ENCODE measurements at regions not wholly inside any gene's neighbourhood (a gene's known extent, or its start where the extent isn't known, plus 50 kb on each side); places are given as distances from the start of the nearest gene placed in this dataset.
A peak's percentile ranks its signal among the peaks of the same experiment; 100 is the strongest.

DNA sequence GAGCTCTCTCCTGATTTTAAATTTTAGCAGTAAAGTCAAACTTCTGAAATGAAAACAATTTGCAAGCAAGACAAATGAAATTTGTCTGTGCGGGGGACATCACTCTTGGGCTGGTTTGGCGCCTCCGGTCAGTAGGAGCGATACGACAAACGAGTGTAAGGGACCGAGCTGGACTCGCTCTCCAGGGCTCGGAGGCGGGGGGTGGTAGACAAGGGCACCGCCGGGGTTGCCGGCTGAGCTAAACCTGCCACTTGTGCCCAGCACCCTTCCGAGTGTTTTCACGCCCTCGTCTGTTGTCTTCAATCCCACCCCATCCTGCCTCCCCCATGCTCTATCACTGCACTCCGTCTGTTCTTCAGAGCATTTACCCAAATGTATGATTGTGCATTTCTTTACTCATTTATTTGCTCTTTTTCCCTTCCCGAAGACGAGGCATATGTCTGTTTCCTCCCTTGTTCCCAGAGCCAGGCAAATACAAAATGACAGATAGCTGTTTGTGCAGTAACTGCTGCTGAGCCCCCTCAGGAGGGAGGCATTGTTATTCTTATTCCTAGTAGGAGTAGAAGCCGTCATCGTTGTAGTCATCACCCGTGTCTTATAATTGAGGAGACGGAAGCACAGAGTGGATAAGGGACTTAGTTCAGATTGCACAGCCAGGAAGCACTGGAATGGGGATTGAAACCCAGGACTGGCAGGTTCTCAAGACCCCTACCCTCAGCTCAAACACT is 62.8 kb upstream of the APCDD1L start:
- peaks cover 37% of the 10 kb centered on the region for H3K27me3 Mint-ChIP-seq (ENCODE audit: low read depth, poor library complexity)

DNA sequence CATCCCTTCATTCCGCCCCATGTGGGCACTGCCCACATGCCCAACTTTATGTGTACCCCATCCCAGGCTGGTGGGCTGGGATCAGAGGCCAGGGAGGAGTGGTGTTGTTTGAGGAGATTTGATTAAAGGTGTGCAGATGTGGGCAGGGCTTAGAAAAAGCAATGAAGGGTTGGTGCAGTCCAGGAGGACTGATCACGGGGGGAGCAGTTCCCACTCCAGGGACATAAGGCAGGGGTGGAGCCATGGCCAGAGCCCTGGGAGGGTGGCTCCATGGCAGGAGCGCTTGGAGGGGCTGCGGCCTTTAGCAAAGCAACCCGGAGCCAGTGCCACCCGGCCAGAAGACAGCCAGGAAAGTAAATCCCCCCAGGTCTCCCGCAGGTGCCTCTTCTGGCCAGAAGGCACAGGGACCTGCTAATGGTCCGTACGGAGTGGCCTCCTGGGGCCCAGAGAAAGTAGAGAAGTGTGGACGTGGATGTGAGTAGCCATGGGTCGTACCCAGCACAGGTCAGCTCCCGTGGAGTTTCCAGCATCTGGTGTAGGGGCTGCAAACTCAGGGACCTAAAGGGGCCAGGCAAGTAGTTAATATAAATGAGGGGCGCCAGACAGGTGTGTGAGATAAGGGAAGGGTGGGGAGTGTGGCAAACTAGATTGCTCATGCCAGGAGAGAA is 62.1 kb upstream of the APCDD1L start:
- H3K27me3 Mint-ChIP-seq (ENCODE audit: low read depth, poor library complexity): peaks cover 30% of the 10 kb centered on the region
- TF ChIP-seq, protein P1, sequence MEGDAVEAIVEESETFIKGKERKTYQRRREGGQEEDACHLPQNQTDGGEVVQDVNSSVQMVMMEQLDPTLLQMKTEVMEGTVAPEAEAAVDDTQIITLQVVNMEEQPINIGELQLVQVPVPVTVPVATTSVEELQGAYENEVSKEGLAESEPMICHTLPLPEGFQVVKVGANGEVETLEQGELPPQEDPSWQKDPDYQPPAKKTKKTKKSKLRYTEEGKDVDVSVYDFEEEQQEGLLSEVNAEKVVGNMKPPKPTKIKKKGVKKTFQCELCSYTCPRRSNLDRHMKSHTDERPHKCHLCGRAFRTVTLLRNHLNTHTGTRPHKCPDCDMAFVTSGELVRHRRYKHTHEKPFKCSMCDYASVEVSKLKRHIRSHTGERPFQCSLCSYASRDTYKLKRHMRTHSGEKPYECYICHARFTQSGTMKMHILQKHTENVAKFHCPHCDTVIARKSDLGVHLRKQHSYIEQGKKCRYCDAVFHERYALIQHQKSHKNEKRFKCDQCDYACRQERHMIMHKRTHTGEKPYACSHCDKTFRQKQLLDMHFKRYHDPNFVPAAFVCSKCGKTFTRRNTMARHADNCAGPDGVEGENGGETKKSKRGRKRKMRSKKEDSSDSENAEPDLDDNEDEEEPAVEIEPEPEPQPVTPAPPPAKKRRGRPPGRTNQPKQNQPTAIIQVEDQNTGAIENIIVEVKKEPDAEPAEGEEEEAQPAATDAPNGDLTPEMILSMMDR (IDR thresholded peaks at IDR 0.05): no peak
- no peak overlapping the region for H3K27ac Mint-ChIP-seq
- H3K36me3 Mint-ChIP-seq (ENCODE audit: low read depth): no peaks in the 10 kb centered on the region
- no peak overlapping the region for H3K4me3 Mint-ChIP-seq
- H3K9me3 Mint-ChIP-seq: peaks cover 12% of the 10 kb centered on the region
- peaks cover 91% of the 10 kb centered on the region for H3K4me1 Mint-ChIP-seq
- DNase-seq: no peak

More for the DNA sequence above, 62.8 kb upstream of the APCDD1L start:
- Mint-ChIP-seq H3K4me1 (peaks cover 89% of the 10 kb centered on the region), H3K9me3 (peaks cover 19% of the 10 kb centered on the region), H3K4me3 (peak overlapping the region; percentile 6), H3K36me3 (ENCODE audit: low read depth) (no peaks in the 10 kb centered on the region), H3K27ac (no peak overlapping the region)
- TF ChIP-seq, protein P1 (IDR thresholded peaks at IDR 0.05): no peak
- DNase-seq: no peak

DNA sequence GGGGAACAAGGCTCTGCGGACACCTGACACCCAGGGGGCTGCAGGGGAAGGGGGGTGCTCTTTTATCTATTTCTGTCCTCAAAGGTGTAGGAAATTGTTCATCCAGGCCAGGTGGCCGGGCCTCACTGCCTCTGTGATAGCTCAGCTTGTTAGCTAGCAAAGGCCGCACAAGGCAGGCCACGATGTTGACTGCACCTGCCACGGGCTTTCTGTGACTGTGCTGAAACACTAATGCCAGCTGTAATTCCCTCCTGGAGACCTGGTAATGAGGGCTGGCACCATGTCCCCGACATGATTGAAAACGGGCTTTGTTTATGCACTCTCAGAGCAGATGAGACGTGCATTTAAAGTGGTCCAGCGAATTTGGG is 61.4 kb upstream of the APCDD1L start:
- H3K4me3 Mint-ChIP-seq: no peak overlapping the region
- no peak overlapping the region for H3K27ac Mint-ChIP-seq
- H3K9me3 Mint-ChIP-seq: peaks cover 6% of the 10 kb centered on the region
- TF ChIP-seq, protein P1 (IDR thresholded peaks at IDR 0.05): no peak
- H3K27me3 Mint-ChIP-seq (ENCODE audit: low read depth, poor library complexity): peaks cover 25% of the 10 kb centered on the region
- DNase-seq: no peak
- peaks cover 98% of the 10 kb centered on the region for H3K4me1 Mint-ChIP-seq
- H3K36me3 Mint-ChIP-seq (ENCODE audit: low read depth): no peaks in the 10 kb centered on the region

DNA sequence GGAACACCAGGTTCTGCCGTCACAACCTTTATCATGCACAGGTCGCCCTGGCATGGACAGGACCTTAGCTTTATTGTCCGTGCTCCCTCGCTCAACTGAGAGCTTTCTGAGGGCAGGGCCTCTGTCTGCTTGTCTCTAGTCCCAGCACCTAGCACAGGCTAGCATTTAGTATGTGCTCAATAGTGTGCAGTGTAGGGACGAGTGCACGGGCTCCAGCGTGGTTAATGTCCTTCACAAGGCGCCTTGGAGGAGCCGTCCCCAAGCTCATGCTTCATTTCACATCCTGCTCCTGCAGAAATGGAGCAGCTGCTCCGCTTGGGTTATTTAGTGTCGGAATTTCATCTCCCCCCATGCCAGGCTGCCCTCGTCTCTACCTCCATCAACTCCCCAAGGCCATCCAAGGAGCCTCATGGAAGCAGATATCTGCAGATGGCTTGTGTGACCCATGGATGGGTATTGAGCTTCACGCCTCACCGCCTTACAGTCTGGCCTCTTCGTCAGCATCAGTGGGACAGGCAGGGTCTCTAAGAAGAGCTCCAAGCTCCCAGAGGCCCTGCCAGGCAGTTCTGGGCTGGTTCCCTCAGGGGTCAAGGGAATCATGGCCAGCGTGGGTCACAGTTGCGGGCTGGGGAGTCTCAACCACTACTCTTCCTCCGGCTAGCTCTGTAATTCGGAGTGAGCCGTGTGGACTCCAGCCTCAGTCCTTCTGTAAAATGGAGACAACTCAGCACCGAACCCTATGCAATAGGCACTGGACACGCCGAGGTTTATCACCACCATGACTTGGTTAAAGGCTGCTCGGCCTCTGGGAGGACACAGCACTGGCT is 60.8 kb upstream of the APCDD1L start:
- Mint-ChIP-seq H3K27ac (no peak overlapping the region), H3K4me1 (peaks cover 99% of the 10 kb centered on the region), H3K27me3 (ENCODE audit: low read depth, poor library complexity) (peaks cover 20% of the 10 kb centered on the region), H3K9me3 (peaks cover under 1% of the 10 kb centered on the region), H3K4me3 (no peak overlapping the region), H3K36me3 (ENCODE audit: low read depth) (no peaks in the 10 kb centered on the region)
- DNase-seq: no peak
- TF ChIP-seq, protein P1 (IDR thresholded peaks at IDR 0.05): no peak

DNA sequence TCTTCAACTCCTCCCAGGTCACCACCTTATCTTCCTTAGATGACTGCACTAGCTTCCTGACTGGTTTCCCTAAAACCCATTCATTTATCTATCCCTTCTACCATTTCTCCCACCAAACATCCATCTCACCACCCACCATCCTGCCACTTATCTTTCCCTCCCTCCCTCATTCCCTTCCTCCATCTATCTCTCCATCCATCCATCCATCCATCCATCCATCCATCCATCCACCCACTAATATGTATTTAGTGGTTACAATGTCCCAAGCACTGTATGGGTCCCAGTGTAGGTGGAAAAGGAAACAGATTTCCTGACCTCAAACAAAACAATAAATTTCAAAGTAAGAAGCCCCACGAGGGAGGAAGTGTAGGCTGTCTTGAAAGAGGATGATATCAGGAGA is 59.3 kb upstream of the APCDD1L start:
- Mint-ChIP-seq H3K4me1 (peaks cover 99% of the 10 kb centered on the region), H3K9me3 (no peaks in the 10 kb centered on the region), H3K36me3 (ENCODE audit: low read depth) (no peaks in the 10 kb centered on the region), H3K27me3 (ENCODE audit: low read depth, poor library complexity) (peaks cover 24% of the 10 kb centered on the region), H3K27ac (no peak overlapping the region), H3K4me3 (no peak overlapping the region)
- no peak for DNase-seq
- TF ChIP-seq, protein P1 (IDR thresholded peaks at IDR 0.05): no peak
